Activated B cell treated with CpG ODN at 0.5 μM for 24 hours (primary cell): ENCODE measurements at regions not wholly inside any gene's neighbourhood (a gene's known extent, or its start where the extent isn't known, plus 50 kb on each side); places are given as distances from the start of the nearest gene placed in this dataset.
A peak's percentile ranks its signal among the peaks of the same experiment; 100 is the strongest.

Source experiments
- ATAC-seq: fragments of 200-7000 bp; cut with Tn5 transposase; one replicate; pipeline ENCODE4 v1.10.0; 2021; ENCODE audit warnings: low read depth, mild to moderate bottlenecking, moderate library complexity
- CTCF ChIA-PET: fragments of 350-600 bp; sonication (Branson Sonifier 250); formaldehyde crosslinking; loops from one replicate; lab custom pipeline; 2021; ENCODE audit warnings: antibody characterized with exemption; lab: Charles Lee
- POLR2A ChIA-PET: fragments of 350-600 bp; sonication (Branson Sonifier 250); formaldehyde crosslinking; loops from one replicate; lab custom pipeline; 2021; ENCODE audit warnings: antibody characterized with exemption; lab: Charles Lee
- DNase-seq: peaks from one replicate; pipeline ENCODE4 v3.0.0; 2022
- H3K27ac Mint-ChIP-seq: one replicate; pipeline ENCODE4 v1.8.0; 2020; ENCODE audit warnings: mixed read lengths
- H3K27me3 Mint-ChIP-seq: one replicate; pipeline ENCODE4 v1.8.0; 2021; ENCODE audit warnings: mixed read lengths
- H3K36me3 Mint-ChIP-seq: one replicate; pipeline ENCODE4 v1.8.0; 2021; ENCODE audit warnings: low read depth, mixed read lengths
- H3K4me1 Mint-ChIP-seq: one replicate; pipeline ENCODE4 v1.8.0; 2021; ENCODE audit warnings: mixed read lengths
- H3K4me3 Mint-ChIP-seq: one replicate; pipeline ENCODE4 v1.8.0; 2020; ENCODE audit warnings: mild to moderate bottlenecking, mixed read lengths
- H3K9me3 Mint-ChIP-seq: one replicate; pipeline ENCODE4 v1.8.0; 2020; ENCODE audit warnings: mixed read lengths
- CTCF ChIP-seq: fragments of 200-600 bp; IDR thresholded peaks from one replicate; pipeline ENCODE4 v1.8.0; 2022; ENCODE audit warnings: antibody characterized with exemption, mild to moderate bottlenecking
- intact Hi-C: fragments of 100-400 bp; cut with micrococcal nuclease; formaldehyde crosslinking; loops from one replicate; pipeline ENCODE4 v1.15.1; 2024

DNA sequence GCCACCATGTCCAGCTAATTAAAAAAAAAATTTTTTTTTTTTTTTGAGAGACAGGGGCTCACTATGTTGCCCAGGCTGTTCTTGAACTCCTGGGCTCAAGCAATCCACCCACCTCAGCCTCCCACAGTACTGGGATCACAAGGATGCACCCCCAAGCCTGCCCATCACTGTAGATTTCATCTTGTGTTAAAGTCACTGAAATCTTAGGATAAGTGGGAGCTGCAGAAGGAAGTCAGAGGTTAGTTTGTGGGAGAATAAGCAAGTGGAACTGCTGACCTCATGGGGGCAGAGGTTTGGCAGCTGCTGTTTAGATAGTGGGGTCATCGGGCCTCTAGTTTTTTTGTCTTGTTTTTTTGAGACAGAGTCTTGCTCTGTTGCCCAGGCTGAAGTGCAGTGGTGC lies 59.7 kb upstream of the MAX start:
- intact Hi-C loops = loop anchor here (10.0 kb wide), 2 partner anchors 343 to 573 kb away; no protein-coding TSS in a partner anchor
- Mint-ChIP-seq H3K27me3 (no peaks in the 10 kb centered on the region), H3K4me1 (peaks cover 49% of the 10 kb centered on the region), H3K27ac (no peak overlapping the region), H3K4me3 (no peak overlapping the region), H3K9me3 (no peaks in the 10 kb centered on the region), H3K36me3 (no peaks in the 10 kb centered on the region)
- DNase-seq (no peak), ATAC-seq (no peak)
- ChIA-PET POLR2A (interaction anchor here (0.6 to 0.9 kb wide), 3 partner anchors 233 to 252 kb away, joined by 3 to 4 read pairs (median 3); partner anchors contain the start of gene FUT8), CTCF (interaction anchor here (0.7 to 10.9 kb wide), 4 partner anchors 67 to 797 kb away, joined by 3 to 171 read pairs (median 6); no protein-coding TSS in a partner anchor)
- no peak for TF ChIP-seq CTCF

- ATAC-seq (peak; percentile 33), DNase-seq (no peak)
- Mint-ChIP-seq H3K4me1 (peaks cover 53% of the 10 kb centered on the region), H3K36me3 (no peaks in the 10 kb centered on the region), H3K4me3 (no peak overlapping the region), H3K9me3 (no peaks in the 10 kb centered on the region), H3K27ac (peak overlapping the region; percentile 56), H3K27me3 (no peaks in the 10 kb centered on the region)
- POLR2A ChIA-PET = interaction anchor here (0.6 to 4.7 kb wide), 14 partner anchors 11 to 797 kb away, joined by 3 to 57 read pairs (median 6); partner anchors contain the start of gene FUT8
- CTCF ChIA-PET = interaction anchor here (0.6 to 10.9 kb wide), 26 partner anchors 16 to 907 kb away, joined by 3 to 171 read pairs (median 5); partner anchors contain the start of genes FNTB and FUT8
- TF ChIP-seq CTCF = peak; percentile 29
- intact Hi-C loops = loop anchor here (1.0 to 10.0 kb wide), 9 partner anchors 58 to 906 kb away; partner anchors contain the start of gene FUT8
These were observed 61.9 kb upstream of the MAX start for GRCh38 chr14:65164068-65164824.

DNA sequence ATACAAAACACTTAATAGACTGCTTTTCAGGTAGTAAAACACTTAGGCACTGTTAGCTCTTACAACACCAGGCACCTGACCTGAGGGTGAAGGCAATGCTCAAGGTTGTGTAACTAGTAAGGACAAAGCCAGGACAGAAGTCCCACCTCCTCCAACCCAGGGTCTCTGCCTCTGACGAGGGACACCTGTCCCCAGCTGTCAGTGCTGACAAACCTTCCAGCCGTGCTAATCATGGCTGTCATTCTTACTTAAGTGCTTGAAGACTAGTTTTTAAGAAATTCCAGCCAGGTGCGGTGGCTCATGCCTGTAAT lies 62.5 kb upstream of the MAX start:
- TF ChIP-seq CTCF = no peak
- peaks cover 53% of the 10 kb centered on the region for H3K4me1 Mint-ChIP-seq
- no peaks in the 10 kb centered on the region for H3K27me3 Mint-ChIP-seq
- no peaks in the 10 kb centered on the region for H3K36me3 Mint-ChIP-seq
- CTCF ChIA-PET = interaction anchor here (0.7 to 10.9 kb wide), 24 partner anchors 15 to 907 kb away, joined by 3 to 171 read pairs (median 5); partner anchors contain the start of gene FUT8
- H3K9me3 Mint-ChIP-seq = no peaks in the 10 kb centered on the region
- ATAC-seq (no peak), DNase-seq (no peak)
- no peak overlapping the region for H3K27ac Mint-ChIP-seq
- POLR2A ChIA-PET = interaction anchor here (0.7 to 4.7 kb wide), 11 partner anchors 15 to 659 kb away, joined by 3 to 57 read pairs (median 6); partner anchors contain the start of gene FUT8
- no peak overlapping the region for H3K4me3 Mint-ChIP-seq
- intact Hi-C loops = loop anchor here (1.0 to 10.0 kb wide), 9 partner anchors 58 to 906 kb away; partner anchors contain the start of gene FUT8

- Mint-ChIP-seq H3K27me3 (no peaks in the 10 kb centered on the region), H3K4me3 (no peak overlapping the region), H3K9me3 (no peaks in the 10 kb centered on the region), H3K27ac (peak overlapping the region; percentile 36), H3K36me3 (no peaks in the 10 kb centered on the region), H3K4me1 (peaks cover 57% of the 10 kb centered on the region)
- POLR2A ChIA-PET = interaction anchor here (0.5 to 5.2 kb wide), 5 partner anchors 13 to 247 kb away, joined by 4 to 171 read pairs (median 45); partner anchors contain the start of gene FUT8
- CTCF ChIA-PET = interaction anchor here (5.4 to 10.9 kb wide), 2 partner anchors 246 to 658 kb away, joined by 60 to 171 read pairs; partner anchors contain the start of gene FUT8
- ATAC-seq (no peak), DNase-seq (no peak)
- no peak for TF ChIP-seq CTCF
- intact Hi-C loops = loop anchor here (10.0 kb wide), 2 partner anchors 338 to 568 kb away; no protein-coding TSS in a partner anchor
These were observed 64.8 kb upstream of the MAX start for GRCh38 chr14:65167072-65167645.
